Left lung (tissue), 4 donors: ENCODE measurements at regions not wholly inside any gene's neighbourhood (a gene's known extent, or its start where the extent isn't known, plus 50 kb on each side); places are given as distances from the start of the nearest gene placed in this dataset.
A peak's percentile ranks its signal among the peaks of the same experiment; 100 is the strongest.

Source experiments
- ATAC-seq: fragments of 200-7000 bp; cut with Tn5 transposase; one replicate; pipeline ENCODE4 v1.9.1; 2020; ENCODE audit warnings: moderate library complexity
- DNase-seq, 4 donors: peaks; one replicate each; pipeline ENCODE4 v3.0.0-alpha.2; 2013 to 2020
- H3K27ac ChIP-seq, 2 donors: fragments of 200-600 bp; sonication (generic) in 1 of 2; one replicate each; pipeline versions ENCODE4 v1.5.0 to v1.8.0; 2020 to 2021
- H3K27me3 ChIP-seq, 2 donors: fragments of 200-600 bp; sonication (generic) in 1 of 2; one replicate each; pipeline versions ENCODE4 v1.5.0 to v1.8.0; 2020 to 2021
- H3K36me3 ChIP-seq, 2 donors: fragments of 200-600 bp; sonication (generic) in 1 of 2; one replicate each; pipeline versions ENCODE4 v1.5.0 to v1.8.0; 2020 to 2021
- H3K4me1 ChIP-seq, 2 donors: fragments of 200-600 bp; one replicate each; pipeline ENCODE4 v1.8.0; 2021
- H3K4me3 ChIP-seq, 2 donors: fragments of 200-600 bp; sonication (generic) in 1 of 2; one replicate each; pipeline versions ENCODE4 v1.5.0 to v1.8.0; 2020 to 2021; ENCODE audit warnings: mild to moderate bottlenecking in 1 of 2
- H3K9me3 ChIP-seq, 2 donors: fragments of 200-600 bp; sonication (generic) in 1 of 2; one replicate each; pipeline versions ENCODE4 v1.5.0 to v1.8.0; 2020 to 2021
- intact Hi-C, 2 donors: fragments of 100-400 bp; cut with DNase I; formaldehyde crosslinking; loops; one replicate each; pipeline versions ENCODE4 v1.11.2 to v1.14.2; 2022
- TF ChIP-seq, protein P1 (sequence below), 2 donors: fragments of 200-600 bp; sonication (generic) in 1 of 2; IDR thresholded peaks; one replicate each; pipeline versions ENCODE4 v1.5.0 to v1.8.0; 2021; ENCODE audit warnings: antibody characterized with exemption in 2 of 2
- donor health status: DM: no; HTN: yes; CAD: no.
- donor health status: DM: no; HTN: no; CAD: no.

DNA sequence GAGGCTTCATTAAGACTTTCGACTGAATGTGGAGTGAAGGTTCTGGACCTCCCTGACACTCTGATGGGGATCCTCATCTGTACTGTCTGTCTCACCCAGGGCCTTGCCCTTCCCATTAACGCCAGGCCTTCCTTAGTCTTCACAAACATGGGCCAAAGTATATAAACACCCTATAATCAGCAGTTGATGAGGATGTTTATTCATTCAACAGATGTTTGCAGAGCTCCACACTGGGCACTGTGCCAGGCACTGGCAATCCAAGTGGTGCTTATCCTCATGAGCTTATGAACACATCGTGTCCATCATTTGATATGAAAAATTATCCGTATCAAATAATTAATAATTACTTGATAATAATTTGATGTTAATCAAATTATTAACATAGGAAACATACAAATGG lies 454.4 kb downstream of the FUT8 start:
- DNase-seq (peak in 2 of 4 donors; percentile 26 to 34), ATAC-seq (no peak)
- Histone ChIP-seq H3K4me3 (no peak overlapping the region), H3K36me3 (no peaks in the 10 kb centered on the region), H3K27me3 (no peaks in the 10 kb centered on the region), H3K9me3 (no peaks in the 10 kb centered on the region), H3K27ac (no peak overlapping the region), H3K4me1 (no peaks in the 10 kb centered on the region)
- TF ChIP-seq, protein P1, sequence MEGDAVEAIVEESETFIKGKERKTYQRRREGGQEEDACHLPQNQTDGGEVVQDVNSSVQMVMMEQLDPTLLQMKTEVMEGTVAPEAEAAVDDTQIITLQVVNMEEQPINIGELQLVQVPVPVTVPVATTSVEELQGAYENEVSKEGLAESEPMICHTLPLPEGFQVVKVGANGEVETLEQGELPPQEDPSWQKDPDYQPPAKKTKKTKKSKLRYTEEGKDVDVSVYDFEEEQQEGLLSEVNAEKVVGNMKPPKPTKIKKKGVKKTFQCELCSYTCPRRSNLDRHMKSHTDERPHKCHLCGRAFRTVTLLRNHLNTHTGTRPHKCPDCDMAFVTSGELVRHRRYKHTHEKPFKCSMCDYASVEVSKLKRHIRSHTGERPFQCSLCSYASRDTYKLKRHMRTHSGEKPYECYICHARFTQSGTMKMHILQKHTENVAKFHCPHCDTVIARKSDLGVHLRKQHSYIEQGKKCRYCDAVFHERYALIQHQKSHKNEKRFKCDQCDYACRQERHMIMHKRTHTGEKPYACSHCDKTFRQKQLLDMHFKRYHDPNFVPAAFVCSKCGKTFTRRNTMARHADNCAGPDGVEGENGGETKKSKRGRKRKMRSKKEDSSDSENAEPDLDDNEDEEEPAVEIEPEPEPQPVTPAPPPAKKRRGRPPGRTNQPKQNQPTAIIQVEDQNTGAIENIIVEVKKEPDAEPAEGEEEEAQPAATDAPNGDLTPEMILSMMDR (IDR thresholded peaks at IDR 0.05) = no peak
- intact Hi-C loops = no loop called here

DNA sequence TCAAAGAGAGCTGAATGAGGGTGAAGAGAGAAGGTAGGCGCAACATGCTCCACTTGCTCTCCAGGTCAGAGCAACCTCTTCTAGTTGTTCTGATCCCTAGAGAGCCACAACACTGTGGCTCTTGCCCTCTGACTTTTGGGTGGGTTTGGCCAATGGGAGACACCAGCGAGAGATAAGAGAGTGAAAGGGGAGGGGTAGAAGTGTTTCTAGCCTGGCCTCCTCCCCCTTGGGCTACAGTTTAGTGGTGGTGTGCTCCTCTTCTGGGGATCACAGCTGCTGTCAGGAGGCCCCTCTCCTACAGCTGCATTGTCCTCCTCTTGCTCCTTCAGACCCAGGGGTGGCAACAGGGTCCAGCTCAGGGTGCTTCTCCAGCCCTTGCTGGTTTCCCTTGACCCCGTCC lies 454.8 kb downstream of the FUT8 start:
- H3K36me3 ChIP-seq = no peaks in the 10 kb centered on the region
- TF ChIP-seq, protein P1 (IDR thresholded peaks at IDR 0.05) = no peak
- H3K4me1 ChIP-seq = no peaks in the 10 kb centered on the region
- H3K27me3 ChIP-seq = no peaks in the 10 kb centered on the region
- no peaks in the 10 kb centered on the region for H3K9me3 ChIP-seq
- H3K27ac ChIP-seq = no peak overlapping the region
- ATAC-seq (no peak), DNase-seq (no peak)
- intact Hi-C loops = no loop called here
- H3K4me3 ChIP-seq = no peak overlapping the region

DNA sequence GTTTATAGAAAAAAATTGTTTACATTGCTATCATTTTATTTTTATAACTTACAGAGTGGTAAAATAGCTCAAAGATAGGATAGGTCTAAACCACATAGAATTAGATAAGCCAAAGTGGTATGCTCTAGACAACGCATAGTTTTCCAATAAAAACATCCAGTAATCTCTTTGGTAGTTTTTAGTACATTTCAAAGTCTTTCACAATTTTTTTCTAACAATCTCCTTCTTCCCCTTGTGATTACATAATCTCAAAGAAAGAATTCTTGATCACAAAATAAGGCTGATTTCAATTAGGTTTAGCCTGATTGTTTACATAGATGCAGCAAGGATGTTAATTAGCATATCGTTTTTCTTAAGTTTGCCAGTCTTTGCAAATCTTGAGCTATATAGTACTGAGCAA lies 460.0 kb downstream of the FUT8 start:
- H3K4me1 ChIP-seq = no peaks in the 10 kb centered on the region
- DNase-seq (no peak), ATAC-seq (no peak)
- TF ChIP-seq, protein P1 (IDR thresholded peaks at IDR 0.05) = no peak
- no peaks in the 10 kb centered on the region for H3K27me3 ChIP-seq
- intact Hi-C loops = no loop called here
- H3K4me3 ChIP-seq = no peak overlapping the region
- H3K36me3 ChIP-seq = no peaks in the 10 kb centered on the region
- no peak overlapping the region for H3K27ac ChIP-seq
- H3K9me3 ChIP-seq = no peaks in the 10 kb centered on the region

DNA sequence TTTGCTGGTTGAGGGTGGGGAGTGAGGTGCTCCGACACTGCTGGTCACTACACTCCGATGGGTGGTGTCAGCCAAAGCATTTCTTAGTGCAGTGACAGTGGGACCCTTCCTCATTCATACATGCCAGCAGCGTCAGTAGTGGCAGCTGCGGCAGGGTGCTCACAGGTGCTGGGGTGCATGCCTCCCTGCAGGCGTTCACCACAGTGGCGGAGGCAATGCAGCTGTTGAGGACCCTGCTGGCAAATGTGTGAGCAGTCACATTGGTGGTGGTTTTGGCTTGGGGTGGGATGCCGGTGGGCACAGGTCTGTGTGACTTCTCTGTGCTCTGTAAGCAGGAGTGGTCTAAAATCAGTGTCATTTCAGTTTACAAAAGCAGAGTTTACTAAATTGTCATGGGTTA lies 464.6 kb downstream of the FUT8 start:
- ATAC-seq (no peak), DNase-seq (no peak)
- Histone ChIP-seq H3K27me3 (no peaks in the 10 kb centered on the region), H3K4me1 (no peaks in the 10 kb centered on the region), H3K36me3 (no peaks in the 10 kb centered on the region), H3K9me3 (no peaks in the 10 kb centered on the region), H3K4me3 (no peak overlapping the region), H3K27ac (no peak overlapping the region)
- TF ChIP-seq, protein P1 (IDR thresholded peaks at IDR 0.05) = no peak
- intact Hi-C loops = no loop called here

DNA sequence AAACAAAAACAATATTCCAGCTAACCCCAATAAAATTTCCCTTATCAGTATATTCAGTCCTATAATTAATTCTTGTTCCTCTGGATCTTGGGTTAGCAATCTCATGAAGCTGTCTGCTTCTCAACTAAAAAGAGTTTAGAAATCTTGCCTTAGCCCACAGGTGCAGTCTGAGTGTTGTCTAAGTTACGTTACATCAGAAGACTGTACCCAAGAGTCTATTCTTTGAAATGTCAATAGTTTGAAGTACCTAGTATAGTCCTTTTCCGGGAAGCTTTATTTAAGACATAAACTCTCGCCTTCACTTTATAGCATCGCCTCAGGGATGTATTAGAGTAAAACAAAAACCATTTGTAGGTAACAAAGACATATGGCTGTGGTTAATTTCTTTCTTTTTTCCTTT lies 465.1 kb downstream of the FUT8 start:
- Histone ChIP-seq H3K27me3 (no peaks in the 10 kb centered on the region), H3K4me3 (no peak overlapping the region), H3K36me3 (no peaks in the 10 kb centered on the region), H3K4me1 (no peaks in the 10 kb centered on the region), H3K9me3 (no peaks in the 10 kb centered on the region), H3K27ac (no peak overlapping the region)
- ATAC-seq (peak; percentile 77), DNase-seq (no peak)
- intact Hi-C loops = no loop called here
- TF ChIP-seq, protein P1 (IDR thresholded peaks at IDR 0.05) = no peak
